ENCODE measurements at regions not wholly inside any gene's neighbourhood (a gene's known extent, or its start where the extent isn't known, plus 50 kb on each side); places are given as distances from the start of the nearest gene placed in this dataset.

- no peaks in the 10 kb centered on the region for H4K20me1 ChIP-seq (replicated peaks; ENCODE audit: control insufficient read depth, extremely low read depth, insufficient read depth, low read length)
- peak; percentile 95 for FAIRE-seq
- intact Hi-C loops (cut with micrococcal nuclease): loop anchor here (1.0 to 10.0 kb wide), 7 partner anchors 16 to 607 kb away; partner anchors contain the start of gene PPP2R5C
- no peaks in the 10 kb centered on the region for H3K36me3 ChIP-seq (ENCODE audit: control insufficient read depth in 2 of 2, extremely low read depth in 1 of 2, insufficient read depth in 2 of 2, low read length in 2 of 2)
- no peak overlapping the region for H3K9ac ChIP-seq (replicated peaks; ENCODE audit: extremely low read depth, insufficient read depth, low read length)
- peak; percentile 82 for DNase-seq (ENCODE audit: low read depth, low spot score)
- TF ChIP-seq GATA2 (IDR thresholded peaks at IDR 0.05; ENCODE audit: insufficient read depth, insufficient read length, low read depth, low read length) (no peak), FOS (IDR thresholded peaks at IDR 0.05; ENCODE audit: borderline replicate concordance, insufficient read depth, low read length) (peak; percentile 13), JUN (IDR thresholded peaks at IDR 0.05; ENCODE audit: borderline replicate concordance, insufficient read depth, insufficient read length, low read depth) (no peak), POLR2A (IDR thresholded peaks at IDR 0.05; ENCODE audit: low read depth, low read length) (no peak), MYC (IDR thresholded peaks at IDR 0.05; ENCODE audit: low read depth, low read length) (no peak), CTCF (IDR thresholded peaks at IDR 0.05; ENCODE audit: extremely low read depth in 1 of 2, insufficient read depth in 1 of 2, low read depth in 1 of 2, low read length in 2 of 2) (peak; percentile 67 to 75)
- no peak overlapping the region for H3K4me3 ChIP-seq (replicated peaks in 1 of 3; ENCODE audit: insufficient read depth in 1 of 3, low read depth in 1 of 3, low read length in 3 of 3)
- no peaks in the 10 kb centered on the region for H3K4me1 ChIP-seq (ENCODE audit: control insufficient read depth, extremely low read depth, insufficient read depth, low read length)
- no peak overlapping the region for H3K4me2 ChIP-seq (ENCODE audit: insufficient read depth, low read length)
- H2AFZ ChIP-seq (ENCODE audit: low read depth, low read length): no peak overlapping the region
- H3K27me3 ChIP-seq (ENCODE audit: control insufficient read depth in 2 of 2, insufficient read depth in 2 of 2, low read length in 2 of 2): peaks cover 20 to 41% of the 10 kb centered on the region in 2 experiments
- H3K9me3 ChIP-seq (replicated peaks; ENCODE audit: control insufficient read depth, insufficient read depth, low read length): no peaks in the 10 kb centered on the region
- no TSS peak for BruUV-seq (replicated peaks)
- ChIA-PET CTCF (interaction anchor here (0.6 to 3.0 kb wide), 36 partner anchors 8 to 607 kb away, joined by 3 to 52 read pairs (median 4); no protein-coding TSS in a partner anchor), POLR2A (no interaction called here)
- no peaks in the 10 kb centered on the region for H3K79me2 ChIP-seq (ENCODE audit: control insufficient read depth, insufficient read depth, low read length)
- dilution Hi-C loops (cut with MboI; ENCODE audit: extremely low pct_ligation_motif_present, low sequenced_read_pairs): no loop called here
- no peaks in the 10 kb centered on the region for H3K9me1 ChIP-seq (replicated peaks; ENCODE audit: control insufficient read depth, extremely low read depth, insufficient read depth, low read length)
- no peak overlapping the region for H3K27ac ChIP-seq (ENCODE audit: insufficient read depth, low read depth, low read length)
Measured at GRCh38 chr14:101707068-101707842, 54.3 kb upstream of the PPP2R5C start.

Measured in endothelial cell of umbilical vein (primary cell).